Activated CD4-positive, alpha-beta T cell treated with anti-CD3 and anti-CD28 coated beads for 4 hours (primary cell): ENCODE measurements at regions not wholly inside any gene's neighbourhood (a gene's known extent, or its start where the extent isn't known, plus 50 kb on each side); places are given as distances from the start of the nearest gene placed in this dataset.

Experiments
- DNase-seq, 2 donors: peaks; one replicate each; pipeline ENCODE4 v3.0.0-alpha.2; 2020

GRCh38 chr14:53331247-53331646, 178.1 kb upstream of the DDHD1 start:
- DNase-seq, result no peak

GRCh38 chr14:53330441-53330840, 177.3 kb upstream of the DDHD1 start:
- no peak for DNase-seq

GRCh38 chr14:53328841-53329240, 175.7 kb upstream of the DDHD1 start:
- no peak for DNase-seq

GRCh38 chr14:53327716-53328115, 174.6 kb upstream of the DDHD1 start:
- DNase-seq, result no peak

GRCh38 chr14:53325176-53325806, 172.2 kb upstream of the DDHD1 start:
- DNase-seq, result no peak

GRCh38 chr14:53316504-53316903, 163.4 kb upstream of the DDHD1 start:
- no peak for DNase-seq

- DNase-seq, result no peak
Observed at GRCh38 chr14:53310412-53310811, 157.3 kb upstream of the DDHD1 start.

- no peak for DNase-seq
Observed at GRCh38 chr14:53306911-53307310, 153.8 kb upstream of the DDHD1 start.

GRCh38 chr14:53306267-53306721, 153.2 kb upstream of the DDHD1 start:
- DNase-seq, result peak; percentile 26 to 31

GRCh38 chr14:53304726-53305381, 151.7 kb upstream of the DDHD1 start:
- no peak for DNase-seq

- peak in 1 of 2 donors; percentile 29 for DNase-seq
Observed at GRCh38 chr14:53295985-53296582, 143.0 kb upstream of the DDHD1 start.

- no peak for DNase-seq
Observed at GRCh38 chr14:53295372-53295771, 142.2 kb upstream of the DDHD1 start.

GRCh38 chr14:53286301-53286700, 133.2 kb upstream of the DDHD1 start:
- no peak for DNase-seq

- DNase-seq, result no peak
Observed at GRCh38 chr14:53285821-53286220, 132.7 kb upstream of the DDHD1 start.

GRCh38 chr14:53285064-53285463, 131.9 kb upstream of the DDHD1 start:
- DNase-seq, result no peak

GRCh38 chr14:53278602-53279506, 125.7 kb upstream of the DDHD1 start:
- DNase-seq, result no peak

- no peak for DNase-seq
Observed at GRCh38 chr14:53273671-53274072, 120.5 kb upstream of the DDHD1 start.

- DNase-seq, result no peak
Observed at GRCh38 chr14:53265025-53265424, 111.9 kb upstream of the DDHD1 start.

- DNase-seq, result no peak
Observed at GRCh38 chr14:53260928-53261327, 107.8 kb upstream of the DDHD1 start.

- no peak for DNase-seq
Observed at GRCh38 chr14:53260286-53260685, 107.2 kb upstream of the DDHD1 start.

GRCh38 chr14:53252141-53252540, 99.0 kb upstream of the DDHD1 start:
- DNase-seq, result no peak

- DNase-seq, result no peak
Observed at GRCh38 chr14:53249059-53249458, 95.9 kb upstream of the DDHD1 start.
